Fibroblast of upper back skin (primary cell): ENCODE measurements at regions not wholly inside any gene's neighbourhood (a gene's known extent, or its start where the extent isn't known, plus 50 kb on each side); places are given as distances from the start of the nearest gene placed in this dataset.
"Not testable (repeated sequence)": the region's sequence is repeated elsewhere in the genome, so short reads cannot be mapped to it uniquely, and the experiment has no call there.

Experiments used
- DNase-seq: peaks from one replicate; pipeline ENCODE4 v3.0.0-alpha.2; 2013

GRCh38 chr21:28391938-28392849 is 600.5 kb downstream of the LTN1 start:
- DNase-seq = no peak

- no peak for DNase-seq
These were observed 605.5 kb downstream of the LTN1 start for GRCh38 chr21:28387220-28387619.

GRCh38 chr21:28385845-28386244 is 606.8 kb downstream of the LTN1 start:
- no peak for DNase-seq

- DNase-seq = not testable (repeated sequence)
These were observed 611.5 kb downstream of the LTN1 start for GRCh38 chr21:28381000-28381745.

GRCh38 chr21:28380241-28380640 is 612.4 kb downstream of the LTN1 start:
- no peak for DNase-seq

GRCh38 chr21:28378026-28378425 is 614.7 kb downstream of the LTN1 start:
- no peak for DNase-seq

GRCh38 chr21:28375708-28376385 is 616.8 kb downstream of the LTN1 start:
- DNase-seq = peak; percentile 57

- DNase-seq = no peak
These were observed 617.8 kb downstream of the LTN1 start for GRCh38 chr21:28374881-28375280.

GRCh38 chr21:28371713-28372112 is 621.0 kb downstream of the LTN1 start:
- no peak for DNase-seq

- no peak for DNase-seq
These were observed 633.4 kb downstream of the LTN1 start for GRCh38 chr21:28359300-28359699.

- DNase-seq = no peak
These were observed 634.0 kb downstream of the LTN1 start for GRCh38 chr21:28358702-28359101.

GRCh38 chr21:28358170-28358569 is 634.5 kb downstream of the LTN1 start:
- no peak for DNase-seq

GRCh38 chr21:28357743-28358142 is 634.9 kb downstream of the LTN1 start:
- DNase-seq = peak; percentile 33

GRCh38 chr21:28356422-28356821 is 636.3 kb downstream of the LTN1 start:
- DNase-seq = peak; percentile 11

- no peak for DNase-seq
These were observed 646.7 kb downstream of the LTN1 start for GRCh38 chr21:28345934-28346333.

- peak; percentile 30 for DNase-seq
These were observed 647.7 kb downstream of the LTN1 start for GRCh38 chr21:28344985-28345384.

- DNase-seq = peak; percentile 91
These were observed 650.4 kb downstream of the LTN1 start for GRCh38 chr21:28342212-28342810.

GRCh38 chr21:28339403-28339802 is 653.3 kb downstream of the LTN1 start:
- DNase-seq = no peak

GRCh38 chr21:28338701-28339305 is 653.9 kb downstream of the LTN1 start:
- DNase-seq = peak; percentile 28

GRCh38 chr21:28337315-28337714 is 655.4 kb downstream of the LTN1 start:
- peak; percentile 83 for DNase-seq

GRCh38 chr21:28336314-28336713 is 656.4 kb downstream of the LTN1 start:
- DNase-seq = peak; percentile 90

- no peak for DNase-seq
These were observed 658.3 kb downstream of the LTN1 start for GRCh38 chr21:28334407-28334806.
